SK-N-SH treated with all-trans-retinoic acid at 6 μM for 48 hours (cell line): ENCODE measurements at regions not wholly inside any gene's neighbourhood (a gene's known extent, or its start where the extent isn't known, plus 50 kb on each side); places are given as distances from the start of the nearest gene placed in this dataset.

Source experiments
- OSR1 ChIP-seq: fragments of 250-450 bp; sonication (Bioruptor Pico); IDR thresholded peaks from 2 replicates; pipeline ENCODE4 v1.8.0; 2022; ENCODE audit warnings: moderate library complexity, mild to moderate bottlenecking, inconsistent platforms
- RARB ChIP-seq: fragments of 250-450 bp; sonication (Bioruptor Pico); IDR thresholded peaks from 2 replicates; pipeline ENCODE4 v1.8.0; 2021; ENCODE audit warnings: mild to moderate bottlenecking, moderate library complexity

GRCh38 chr14:65210118-65210821, 108.0 kb upstream of the MAX start:
- no peak for TF ChIP-seq RARB (CRISPR knock-in tag)
- no peak for TF ChIP-seq OSR1
